Activated naive CD4-positive, alpha-beta T cell treated with anti-CD3 and anti-CD28 coated beads, Interleukin-2, amount 10 ng/mL, durations not matched to agents 7 days and 5 days (primary cell): ENCODE measurements at regions not wholly inside any gene's neighbourhood (a gene's known extent, or its start where the extent isn't known, plus 50 kb on each side); places are given as distances from the start of the nearest gene placed in this dataset.

ENCODE experiments used
- CTCF ChIA-PET: fragments of 350-600 bp; sonication (Branson Sonifier 250); formaldehyde crosslinking; loops from one replicate; lab custom pipeline; 2021; ENCODE audit warnings: antibody characterized with exemption; lab: Charles Lee
- DNase-seq: peaks from one replicate; pipeline ENCODE4 v3.0.0-alpha.2; 2020
- H3K27ac Mint-ChIP-seq: one replicate; pipeline ENCODE4 v1.8.0; 2021; ENCODE audit warnings: mild to moderate bottlenecking, moderate library complexity, mixed read lengths
- H3K27me3 Mint-ChIP-seq: one replicate; pipeline ENCODE4 v1.8.0; 2021; ENCODE audit warnings: mild to moderate bottlenecking, mixed read lengths
- H3K36me3 Mint-ChIP-seq: one replicate; pipeline ENCODE4 v1.8.0; 2021; ENCODE audit warnings: mixed read lengths
- H3K4me1 Mint-ChIP-seq: one replicate; pipeline ENCODE4 v1.8.0; 2021; ENCODE audit warnings: mixed read lengths
- H3K4me3 Mint-ChIP-seq: one replicate; pipeline ENCODE4 v1.8.0; 2021; ENCODE audit warnings: mild to moderate bottlenecking, moderate library complexity, mixed read lengths
- H3K9me3 Mint-ChIP-seq: one replicate; pipeline ENCODE4 v1.8.0; 2021; ENCODE audit warnings: mixed read lengths

- H3K4me1 Mint-ChIP-seq, result no peaks in the 10 kb centered on the region
- no peak overlapping the region for H3K4me3 Mint-ChIP-seq
- no peaks in the 10 kb centered on the region for H3K27me3 Mint-ChIP-seq
- DNase-seq, result no peak
- no peak overlapping the region for H3K27ac Mint-ChIP-seq
- H3K9me3 Mint-ChIP-seq, result no peaks in the 10 kb centered on the region
- CTCF ChIA-PET, result no interaction called here
- no peaks in the 10 kb centered on the region for H3K36me3 Mint-ChIP-seq
Measured at GRCh38 chr11:24078018-24078417, 418.8 kb upstream of the LUZP2 start.

- Mint-ChIP-seq H3K27me3 (no peaks in the 10 kb centered on the region), H3K9me3 (peaks cover 10% of the 10 kb centered on the region), H3K4me1 (no peaks in the 10 kb centered on the region), H3K27ac (no peak overlapping the region), H3K36me3 (no peaks in the 10 kb centered on the region), H3K4me3 (no peak overlapping the region)
- CTCF ChIA-PET, result no interaction called here
- DNase-seq, result no peak
Measured at GRCh38 chr11:24082241-24082640, 414.6 kb upstream of the LUZP2 start.

GRCh38 chr11:24082860-24083259 lies 414.0 kb upstream of the LUZP2 start:
- no peak overlapping the region for H3K4me3 Mint-ChIP-seq
- no peaks in the 10 kb centered on the region for H3K27me3 Mint-ChIP-seq
- no peak for DNase-seq
- H3K9me3 Mint-ChIP-seq, result peaks cover 13% of the 10 kb centered on the region
- H3K4me1 Mint-ChIP-seq, result no peaks in the 10 kb centered on the region
- no peak overlapping the region for H3K27ac Mint-ChIP-seq
- CTCF ChIA-PET, result no interaction called here
- no peaks in the 10 kb centered on the region for H3K36me3 Mint-ChIP-seq

- Mint-ChIP-seq H3K9me3 (peaks cover 13% of the 10 kb centered on the region), H3K4me1 (no peaks in the 10 kb centered on the region), H3K4me3 (no peak overlapping the region), H3K36me3 (no peaks in the 10 kb centered on the region), H3K27me3 (no peaks in the 10 kb centered on the region), H3K27ac (no peak overlapping the region)
- DNase-seq, result no peak
- CTCF ChIA-PET, result no interaction called here
Measured at GRCh38 chr11:24084956-24085355, 411.9 kb upstream of the LUZP2 start.

GRCh38 chr11:24086921-24087320 lies 409.9 kb upstream of the LUZP2 start:
- CTCF ChIA-PET, result no interaction called here
- Mint-ChIP-seq H3K36me3 (no peaks in the 10 kb centered on the region), H3K27ac (no peak overlapping the region), H3K4me1 (no peaks in the 10 kb centered on the region), H3K4me3 (no peak overlapping the region), H3K27me3 (no peaks in the 10 kb centered on the region), H3K9me3 (peaks cover 16% of the 10 kb centered on the region)
- DNase-seq, result no peak

- peaks cover 6% of the 10 kb centered on the region for H3K9me3 Mint-ChIP-seq
- no peak overlapping the region for H3K27ac Mint-ChIP-seq
- no peak overlapping the region for H3K4me3 Mint-ChIP-seq
- H3K27me3 Mint-ChIP-seq, result no peaks in the 10 kb centered on the region
- no peak for DNase-seq
- H3K36me3 Mint-ChIP-seq, result no peaks in the 10 kb centered on the region
- no peaks in the 10 kb centered on the region for H3K4me1 Mint-ChIP-seq
- CTCF ChIA-PET, result no interaction called here
Measured at GRCh38 chr11:24091594-24091993, 405.3 kb upstream of the LUZP2 start.

- Mint-ChIP-seq H3K27me3 (no peaks in the 10 kb centered on the region), H3K4me3 (no peak overlapping the region), H3K27ac (no peak overlapping the region), H3K4me1 (no peaks in the 10 kb centered on the region), H3K36me3 (no peaks in the 10 kb centered on the region), H3K9me3 (peaks cover 2% of the 10 kb centered on the region)
- CTCF ChIA-PET, result no interaction called here
- DNase-seq, result no peak
Measured at GRCh38 chr11:24093375-24093774, 403.5 kb upstream of the LUZP2 start.

- no peak for DNase-seq
- H3K4me3 Mint-ChIP-seq, result no peak overlapping the region
- no peaks in the 10 kb centered on the region for H3K27me3 Mint-ChIP-seq
- no peaks in the 10 kb centered on the region for H3K36me3 Mint-ChIP-seq
- CTCF ChIA-PET, result interaction anchor here (0.7 kb wide), 1 partner anchor 18 kb away, joined by 4 read pairs; no protein-coding TSS in a partner anchor
- no peaks in the 10 kb centered on the region for H3K4me1 Mint-ChIP-seq
- peaks cover 19% of the 10 kb centered on the region for H3K9me3 Mint-ChIP-seq
- H3K27ac Mint-ChIP-seq, result no peak overlapping the region
Measured at GRCh38 chr11:24108609-24109008, 388.2 kb upstream of the LUZP2 start.

GRCh38 chr11:24122291-24122690 lies 374.6 kb upstream of the LUZP2 start:
- Mint-ChIP-seq H3K36me3 (no peaks in the 10 kb centered on the region), H3K27me3 (no peaks in the 10 kb centered on the region), H3K9me3 (peaks cover 10% of the 10 kb centered on the region), H3K27ac (no peak overlapping the region), H3K4me1 (no peaks in the 10 kb centered on the region), H3K4me3 (no peak overlapping the region)
- DNase-seq, result no peak
- CTCF ChIA-PET, result no interaction called here

GRCh38 chr11:24124876-24125275 lies 372.0 kb upstream of the LUZP2 start:
- H3K4me1 Mint-ChIP-seq, result no peaks in the 10 kb centered on the region
- H3K36me3 Mint-ChIP-seq, result no peaks in the 10 kb centered on the region
- H3K27me3 Mint-ChIP-seq, result no peaks in the 10 kb centered on the region
- peaks cover 11% of the 10 kb centered on the region for H3K9me3 Mint-ChIP-seq
- H3K27ac Mint-ChIP-seq, result no peak overlapping the region
- no peak for DNase-seq
- H3K4me3 Mint-ChIP-seq, result no peak overlapping the region
- CTCF ChIA-PET, result no interaction called here

GRCh38 chr11:24131698-24132097 lies 365.2 kb upstream of the LUZP2 start:
- no peak overlapping the region for H3K27ac Mint-ChIP-seq
- CTCF ChIA-PET, result no interaction called here

GRCh38 chr11:24132471-24132870 lies 364.4 kb upstream of the LUZP2 start:
- Mint-ChIP-seq H3K9me3 (peaks cover 14% of the 10 kb centered on the region), H3K4me3 (no peak overlapping the region), H3K27ac (no peak overlapping the region), H3K36me3 (no peaks in the 10 kb centered on the region), H3K4me1 (no peaks in the 10 kb centered on the region), H3K27me3 (no peaks in the 10 kb centered on the region)
- no peak for DNase-seq
- CTCF ChIA-PET, result no interaction called here

More at GRCh38 chr11:24131698-24132097, 365.2 kb upstream of the LUZP2 start:
- Mint-ChIP-seq H3K4me1 (no peaks in the 10 kb centered on the region), H3K9me3 (peaks cover 14% of the 10 kb centered on the region), H3K36me3 (no peaks in the 10 kb centered on the region), H3K4me3 (no peak overlapping the region), H3K27me3 (no peaks in the 10 kb centered on the region)
- DNase-seq, result no peak

GRCh38 chr11:24134879-24135589 lies 361.8 kb upstream of the LUZP2 start:
- H3K4me3 Mint-ChIP-seq, result no peak overlapping the region
- no peaks in the 10 kb centered on the region for H3K4me1 Mint-ChIP-seq
- H3K36me3 Mint-ChIP-seq, result no peaks in the 10 kb centered on the region
- H3K27me3 Mint-ChIP-seq, result no peaks in the 10 kb centered on the region
- DNase-seq, result no peak
- CTCF ChIA-PET, result no interaction called here
- H3K9me3 Mint-ChIP-seq, result peaks cover 10% of the 10 kb centered on the region
- H3K27ac Mint-ChIP-seq, result no peak overlapping the region

- no peaks in the 10 kb centered on the region for H3K36me3 Mint-ChIP-seq
- H3K27me3 Mint-ChIP-seq, result no peaks in the 10 kb centered on the region
- H3K4me1 Mint-ChIP-seq, result no peaks in the 10 kb centered on the region
- H3K4me3 Mint-ChIP-seq, result no peak overlapping the region
- H3K27ac Mint-ChIP-seq, result no peak overlapping the region
- H3K9me3 Mint-ChIP-seq, result peaks cover 4% of the 10 kb centered on the region
- CTCF ChIA-PET, result no interaction called here
- no peak for DNase-seq
Measured at GRCh38 chr11:24142062-24142461, 354.8 kb upstream of the LUZP2 start.

GRCh38 chr11:24145411-24145810 lies 351.4 kb upstream of the LUZP2 start:
- no peak overlapping the region for H3K4me3 Mint-ChIP-seq
- no peaks in the 10 kb centered on the region for H3K36me3 Mint-ChIP-seq
- no peak overlapping the region for H3K27ac Mint-ChIP-seq
- peaks cover 12% of the 10 kb centered on the region for H3K9me3 Mint-ChIP-seq
- CTCF ChIA-PET, result no interaction called here
- H3K27me3 Mint-ChIP-seq, result no peaks in the 10 kb centered on the region
- no peaks in the 10 kb centered on the region for H3K4me1 Mint-ChIP-seq
- no peak for DNase-seq
